Right hindlimb (tissue), 1 donor: ENCODE measurements at regions not wholly inside any gene's neighbourhood (a gene's known extent, or its start where the extent isn't known, plus 50 kb on each side); places are given as distances from the start of the nearest gene placed in this dataset.
A peak's percentile ranks its signal among the peaks of the same experiment; 100 is the strongest.
"Not testable (repeated sequence)": the region's sequence is repeated elsewhere in the genome, so short reads cannot be mapped to it uniquely, and the experiment has no call there.

Experiments used
- DNase-seq: peaks from one replicate; pipeline ENCODE4 v3.0.0-alpha.2; 2018

GRCh38 chr6:81088145-81088544 lies 664.3 kb downstream of the TENT5A start:
- DNase-seq, result no peak

DNA sequence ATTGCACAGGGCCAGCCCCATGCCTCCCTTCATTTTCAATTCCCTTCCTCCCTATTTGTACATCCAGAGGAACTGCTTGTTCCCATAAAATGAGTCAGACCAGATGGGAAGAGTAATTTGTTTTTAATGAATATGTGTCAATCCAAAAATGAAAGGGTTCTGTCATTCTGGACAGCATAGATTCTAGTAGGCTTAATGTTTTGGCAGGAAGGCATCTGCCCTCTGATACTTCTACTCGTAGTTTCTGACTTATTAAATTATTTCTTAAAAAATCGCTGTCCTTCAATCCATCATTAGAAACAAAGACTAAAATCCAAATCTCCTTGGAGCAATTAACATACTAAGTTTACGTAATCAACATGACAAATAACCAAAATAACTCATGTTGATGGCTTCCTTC lies 665.5 kb downstream of the TENT5A start:
- no peak for DNase-seq

DNA sequence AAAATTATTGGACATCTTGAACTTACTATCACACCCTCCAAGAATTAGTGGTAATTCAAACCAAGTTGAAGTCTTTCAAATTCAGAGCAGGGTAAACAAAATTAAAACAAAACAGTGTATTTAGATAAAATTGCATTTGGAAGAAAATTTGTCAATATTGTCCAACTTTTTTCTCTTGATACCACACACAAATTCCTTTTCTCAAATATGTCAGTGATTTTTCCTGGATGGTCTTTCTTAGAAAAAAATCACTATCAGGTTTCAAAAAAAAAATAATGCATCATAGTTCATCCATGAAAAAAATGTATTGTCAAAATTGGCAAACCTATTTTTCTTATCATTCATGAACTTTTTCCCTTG lies 667.1 kb downstream of the TENT5A start:
- DNase-seq, result no peak

DNA sequence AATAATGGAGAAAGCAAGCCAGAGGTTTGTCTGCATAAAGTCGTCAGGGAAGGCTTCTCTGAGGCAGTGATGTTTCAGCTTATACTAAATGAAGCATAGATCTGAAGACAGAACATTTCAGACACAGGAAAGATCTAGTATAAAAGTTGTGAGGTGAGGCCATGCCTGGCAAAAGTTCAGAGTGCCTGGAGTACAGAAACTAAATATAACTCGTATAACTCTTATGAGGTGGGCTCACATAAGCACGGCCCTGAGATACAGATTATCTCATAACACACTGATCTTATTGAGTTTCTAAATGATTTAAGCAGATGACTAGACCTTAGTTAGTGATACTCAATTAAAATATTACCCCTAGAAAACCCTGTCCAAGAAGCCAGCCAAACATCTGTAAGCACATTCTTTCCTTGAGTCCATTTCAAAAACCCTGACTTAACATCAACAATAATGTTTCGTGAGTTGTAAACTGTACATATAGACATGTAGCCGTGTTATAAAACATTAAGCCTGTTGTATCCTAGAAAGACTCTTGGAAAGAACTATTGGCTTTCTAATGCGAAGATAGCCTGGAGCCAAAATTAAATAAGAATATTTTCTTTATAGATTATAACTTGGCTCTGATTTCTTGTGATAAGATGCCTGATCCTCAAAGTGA lies 667.6 kb downstream of the TENT5A start:
- DNase-seq, result peak; percentile 34

DNA sequence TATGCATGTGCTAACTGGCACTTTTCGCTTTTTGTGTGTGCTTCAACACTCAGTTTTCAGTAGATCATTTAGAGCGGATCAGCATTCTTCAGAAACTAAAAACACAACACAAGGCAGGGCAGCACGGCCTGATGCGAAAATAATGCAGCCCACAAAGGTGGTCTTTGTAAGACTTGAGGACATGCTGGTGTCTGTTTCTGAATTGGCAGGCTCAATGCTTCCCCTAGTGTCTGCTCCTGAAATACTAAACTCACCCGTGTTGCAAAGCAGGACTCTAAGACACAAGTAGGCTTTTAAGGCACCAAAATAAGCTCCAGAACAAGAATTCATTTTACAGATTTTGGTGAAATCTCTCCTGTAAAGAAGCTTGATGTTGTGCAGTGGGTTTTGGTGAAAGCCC lies 676.5 kb downstream of the TENT5A start:
- peak; percentile 30 for DNase-seq

DNA sequence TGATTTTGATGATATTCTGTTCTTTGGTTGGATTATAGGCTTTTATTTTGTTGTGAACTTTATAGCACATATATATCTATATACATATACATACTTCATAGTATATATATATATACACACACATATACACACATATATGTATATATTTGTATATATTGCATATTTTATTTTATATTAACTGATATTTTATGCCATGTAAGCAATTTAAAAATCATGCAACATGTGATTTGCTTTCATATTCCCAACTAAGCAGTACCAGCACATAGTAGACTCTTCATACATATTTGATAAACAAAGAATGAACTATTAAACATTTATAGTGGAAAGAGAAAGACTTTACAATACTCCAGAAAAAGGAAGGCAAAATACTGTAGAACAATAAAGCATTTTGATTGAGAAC lies 679.2 kb downstream of the TENT5A start:
- no peak for DNase-seq

- DNase-seq, result no peak
Observed at GRCh38 chr6:81071121-81071520, 681.4 kb downstream of the TENT5A start.

- DNase-seq, result no peak
Observed at GRCh38 chr6:81067057-81067456, 685.4 kb downstream of the TENT5A start.

GRCh38 chr6:81063891-81064290 lies 688.6 kb downstream of the TENT5A start:
- no peak for DNase-seq

DNA sequence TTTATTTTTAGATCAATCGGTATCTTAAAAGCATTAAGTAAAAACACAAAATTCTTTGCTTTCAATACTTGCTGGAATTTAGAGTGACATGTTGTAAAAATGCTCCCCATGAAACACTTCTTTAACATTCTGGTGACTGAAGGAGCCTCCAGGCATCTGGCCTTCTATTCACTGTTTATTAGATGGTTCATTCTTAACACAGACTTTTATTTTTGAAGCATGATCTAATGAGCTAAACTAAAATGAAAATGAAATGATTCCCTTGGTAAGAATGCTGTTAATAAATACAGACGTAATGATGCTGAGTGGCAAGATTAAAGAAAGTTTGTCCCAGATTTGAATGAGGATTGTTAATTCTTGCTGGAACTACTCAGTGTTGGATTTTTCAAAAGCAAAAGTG lies 698.4 kb downstream of the TENT5A start:
- no peak for DNase-seq

DNA sequence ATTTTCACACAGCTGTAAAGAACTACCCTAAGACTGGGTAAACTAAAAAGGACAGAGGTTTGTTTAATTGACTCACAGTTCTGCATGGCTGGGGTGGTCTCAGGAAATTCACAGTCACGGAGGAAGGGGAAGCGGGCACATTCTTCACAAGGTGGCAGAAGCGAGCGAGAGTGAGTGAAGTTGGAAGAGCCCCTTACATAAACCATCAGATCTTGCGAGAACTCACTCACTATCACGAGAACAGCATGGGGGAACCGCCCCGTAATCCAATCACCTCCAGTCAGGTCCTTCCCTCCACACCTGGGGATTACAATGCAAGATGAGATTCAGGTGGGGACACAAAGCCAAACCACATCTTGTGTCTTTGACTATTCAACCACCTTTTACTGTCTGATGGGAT lies 700.5 kb downstream of the TENT5A start:
- no peak for DNase-seq

- no peak for DNase-seq
Observed at GRCh38 chr6:81049425-81050042, 702.9 kb downstream of the TENT5A start.

DNA sequence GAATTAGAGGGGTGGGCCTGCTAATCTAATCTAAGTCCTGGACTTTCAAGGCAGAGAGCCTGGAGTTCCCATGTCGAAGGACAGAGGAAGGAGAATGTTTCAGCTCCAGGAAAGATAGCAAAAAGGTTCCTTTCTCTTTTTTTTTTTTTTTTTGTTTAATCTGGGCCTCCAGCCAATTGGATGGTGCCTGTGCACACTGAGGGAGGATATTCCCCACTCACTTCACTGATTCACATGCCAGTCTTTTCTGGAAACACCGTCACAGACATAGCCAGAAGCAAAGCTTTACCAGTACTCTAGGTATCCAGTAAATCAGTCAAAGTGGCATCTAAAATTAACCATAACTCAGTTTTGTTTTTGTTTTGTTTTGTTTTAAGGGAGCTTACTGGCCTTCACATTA lies 721.1 kb downstream of the TENT5A start:
- DNase-seq, result no peak

DNA sequence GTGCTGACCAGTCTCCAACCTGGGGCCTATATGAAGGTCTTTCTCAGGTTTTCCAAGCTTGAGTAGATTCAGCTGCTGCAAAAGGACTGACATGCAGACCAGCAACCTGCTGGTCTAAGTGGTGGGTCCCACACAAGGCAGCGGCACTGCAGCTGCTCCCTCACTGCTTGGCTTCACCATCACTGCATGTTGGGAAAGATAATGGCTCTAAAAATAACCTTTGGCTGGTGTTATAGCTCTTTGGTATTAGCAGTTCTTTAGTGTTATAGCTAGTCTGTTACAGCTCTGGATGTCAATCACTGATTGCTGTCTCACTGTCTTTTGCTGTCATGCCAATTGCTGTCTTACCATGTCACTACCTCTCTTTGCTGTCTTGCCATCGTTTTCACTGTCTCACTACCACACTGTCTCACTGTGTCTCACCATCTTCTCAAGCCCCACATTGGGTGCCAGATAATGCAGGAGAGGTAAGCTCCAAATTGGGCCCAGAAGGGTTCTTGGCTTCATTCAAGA lies 726.4 kb downstream of the TENT5A start:
- DNase-seq, result no peak

DNA sequence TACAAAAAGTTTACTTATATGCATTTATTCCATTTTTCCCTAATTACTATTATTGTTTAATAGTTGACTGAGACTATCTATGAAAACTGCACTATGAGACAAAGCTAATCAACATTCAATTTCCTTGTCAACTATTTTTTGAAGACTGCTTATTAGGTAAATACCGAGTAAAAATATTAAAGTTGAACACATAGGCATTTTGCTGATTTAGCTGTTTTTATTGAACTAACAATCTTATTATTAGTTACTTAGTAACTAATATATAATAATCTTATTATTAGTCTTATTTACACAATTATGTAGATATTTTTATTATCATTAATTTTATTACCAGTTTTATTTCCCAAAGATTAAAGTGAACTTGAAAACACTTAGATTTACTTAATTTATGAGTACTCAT lies 728.8 kb downstream of the TENT5A start:
- DNase-seq, result no peak

GRCh38 chr6:81023007-81023582 lies 729.4 kb downstream of the TENT5A start:
- DNase-seq, result no peak

DNA sequence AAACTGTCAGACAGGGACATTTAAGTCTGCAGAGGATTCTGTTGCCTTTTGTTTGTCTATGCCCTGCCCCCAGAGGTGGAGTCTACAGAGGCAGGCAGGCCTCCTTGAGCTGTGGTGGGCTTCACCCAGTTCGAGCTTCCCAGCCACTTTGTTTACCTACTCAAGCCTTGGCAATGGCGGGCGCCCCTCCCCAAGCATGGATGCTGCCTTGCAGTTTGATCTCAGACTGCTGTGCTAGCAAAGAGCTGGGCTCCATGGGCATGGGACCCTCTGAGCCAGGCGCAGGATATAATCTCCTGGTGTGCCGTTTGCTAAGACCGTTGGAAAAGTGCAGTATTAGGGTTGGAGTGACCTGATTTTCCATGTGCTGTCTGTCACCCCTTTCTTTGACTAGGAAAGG lies 734.9 kb downstream of the TENT5A start:
- DNase-seq, result not testable (repeated sequence)

- DNase-seq, result no peak
Observed at GRCh38 chr6:81003894-81004293, 748.6 kb downstream of the TENT5A start.

DNA sequence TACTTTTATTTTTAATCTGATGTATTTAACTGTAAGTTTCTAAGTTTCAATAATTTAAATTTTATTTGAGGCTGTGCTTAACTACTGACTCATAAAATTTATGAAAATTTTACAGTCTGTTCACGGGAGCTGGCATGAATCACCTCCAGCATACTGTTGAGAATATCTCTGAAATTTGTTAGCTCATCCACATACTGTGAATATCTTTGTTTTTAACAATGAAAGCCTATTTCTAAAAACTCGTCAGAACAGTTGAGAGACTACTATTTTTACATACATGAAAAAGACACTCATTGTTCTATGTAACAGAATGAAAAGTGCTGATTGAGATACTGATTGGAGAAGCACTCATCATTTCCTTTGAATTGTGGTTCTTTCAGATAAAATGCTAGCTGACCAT lies 749.3 kb downstream of the TENT5A start:
- no peak for DNase-seq

- no peak for DNase-seq
Observed at GRCh38 chr6:81002126-81002525, 750.4 kb downstream of the TENT5A start.

DNA sequence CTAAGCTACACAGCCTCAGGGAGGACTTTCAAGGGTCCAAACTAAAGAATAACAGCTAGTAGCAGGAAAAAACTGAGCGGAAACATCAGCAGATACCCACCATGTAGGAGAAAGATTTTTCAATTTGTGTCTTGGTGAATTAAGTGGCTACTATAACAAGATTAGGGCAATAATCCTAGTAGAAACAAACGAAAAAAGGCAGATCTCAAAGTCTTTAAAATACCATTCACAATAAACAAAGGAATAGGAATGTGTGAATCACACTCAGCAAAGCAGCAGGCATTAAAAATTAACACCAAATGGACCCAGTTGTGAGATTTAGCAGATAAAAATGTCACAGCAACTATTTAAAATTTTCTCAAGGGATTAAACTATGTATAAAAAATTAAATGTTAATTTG lies 761.2 kb downstream of the TENT5A start:
- DNase-seq, result no peak

GRCh38 chr6:80988892-80989291 lies 763.6 kb downstream of the TENT5A start:
- DNase-seq, result no peak

- no peak for DNase-seq
Observed at GRCh38 chr6:80988286-80988685, 764.2 kb downstream of the TENT5A start.

- DNase-seq, result not testable (repeated sequence)
Observed at GRCh38 chr6:80981226-80981625, 771.3 kb downstream of the TENT5A start.

- DNase-seq, result no peak
Observed at GRCh38 chr6:80976336-80976735, 776.1 kb downstream of the TENT5A start.
